SIG-M5 treated with dmso at 0.1 percent for 504 hours (cell line): ENCODE measurements at regions not wholly inside any gene's neighbourhood (a gene's known extent, or its start where the extent isn't known, plus 50 kb on each side); places are given as distances from the start of the nearest gene placed in this dataset.
"Not testable (repeated sequence)": the region's sequence is repeated elsewhere in the genome, so short reads cannot be mapped to it uniquely, and the experiment has no call there.

Experiments used
- DNase-seq: peaks from one replicate; lab custom pipeline; 2025; ENCODE audit not compliant: unreplicated experiment; lab: John Stamatoyannopoulos, UW

GRCh38 chr5:110278449-110278848, 448.0 kb downstream of the TMEM232 start:
- DNase-seq = not testable (repeated sequence)

- DNase-seq = not testable (repeated sequence)
Observed at GRCh38 chr5:110284121-110284520, 442.4 kb downstream of the TMEM232 start.

GRCh38 chr5:110288766-110289511, 437.5 kb downstream of the TMEM232 start:
- DNase-seq = no peak

GRCh38 chr5:110289512-110289810, 437.0 kb downstream of the TMEM232 start:
- DNase-seq = no peak

- no peak for DNase-seq
Observed at GRCh38 chr5:110290542-110290941, 435.9 kb downstream of the TMEM232 start.

GRCh38 chr5:110294281-110294680, 432.2 kb downstream of the TMEM232 start:
- DNase-seq = no peak

- no peak for DNase-seq
Observed at GRCh38 chr5:110297152-110297670, 429.3 kb downstream of the TMEM232 start.

- DNase-seq = no peak
Observed at GRCh38 chr5:110304176-110304575, 422.3 kb downstream of the TMEM232 start.

- DNase-seq = no peak
Observed at GRCh38 chr5:110306650-110307049, 419.8 kb downstream of the TMEM232 start.

GRCh38 chr5:110309222-110309621, 417.2 kb downstream of the TMEM232 start:
- no peak for DNase-seq

- not testable (repeated sequence) for DNase-seq
Observed at GRCh38 chr5:110316566-110316965, 409.9 kb downstream of the TMEM232 start.

GRCh38 chr5:110321117-110321516, 405.4 kb downstream of the TMEM232 start:
- no peak for DNase-seq

GRCh38 chr5:110323357-110323756, 403.1 kb downstream of the TMEM232 start:
- DNase-seq = no peak

GRCh38 chr5:110323832-110324231, 402.6 kb downstream of the TMEM232 start:
- no peak for DNase-seq

GRCh38 chr5:110324876-110325275, 401.6 kb downstream of the TMEM232 start:
- no peak for DNase-seq

- DNase-seq = no peak
Observed at GRCh38 chr5:110329955-110330525, 396.4 kb downstream of the TMEM232 start.

- DNase-seq = no peak
Observed at GRCh38 chr5:110333384-110333783, 393.1 kb downstream of the TMEM232 start.

- DNase-seq = no peak
Observed at GRCh38 chr5:110335361-110336066, 391.0 kb downstream of the TMEM232 start.

GRCh38 chr5:110338341-110339083, 388.0 kb downstream of the TMEM232 start:
- DNase-seq = no peak

GRCh38 chr5:110339399-110339798, 387.1 kb downstream of the TMEM232 start:
- DNase-seq = no peak

GRCh38 chr5:110341836-110342235, 384.6 kb downstream of the TMEM232 start:
- no peak for DNase-seq
